Heart right ventricle (tissue), 16 donors: ENCODE measurements at regions not wholly inside any gene's neighbourhood (a gene's known extent, or its start where the extent isn't known, plus 50 kb on each side); places are given as distances from the start of the nearest gene placed in this dataset.

Source experiments
- ATAC-seq, 8 donors: fragments of 200-7000 bp; cut with Tn5 transposase; one replicate each; pipeline ENCODE4 v1.9.1; 2020; ENCODE audit warnings: mild to moderate bottlenecking in 8 of 8, moderate library complexity in 8 of 8, moderate number of reproducible peaks in 1 of 8
- DNase-seq, 2 donors: peaks; one replicate each; pipeline ENCODE4 v3.0.0-alpha.2; 2020
- H3K27ac ChIP-seq, 10 donors: fragments of 200-600 bp; sonication (generic) in 2 of 10; one replicate each; pipeline versions ENCODE4 v1.5.0 to v1.8.0; 2020 to 2022; ENCODE audit warnings: mild to moderate bottlenecking in 3 of 10
- H3K27me3 ChIP-seq, 7 donors: fragments of 200-600 bp; one replicate each; pipeline ENCODE4 v1.8.0; 2021 to 2022; ENCODE audit warnings: mild to moderate bottlenecking in 2 of 7
- H3K36me3 ChIP-seq, 9 donors: fragments of 200-600 bp; sonication (generic) in 1 of 9; one replicate each; pipeline versions ENCODE4 v1.5.0 to v1.8.0; 2020 to 2022; ENCODE audit warnings: mild to moderate bottlenecking in 2 of 9
- H3K4me1 ChIP-seq, 9 donors: fragments of 200-600 bp; sonication (generic) in 1 of 9; one replicate each; pipeline versions ENCODE4 v1.5.0 to v1.8.0; 2020 to 2022; ENCODE audit warnings: mild to moderate bottlenecking in 4 of 9
- H3K4me3 ChIP-seq, 10 donors: fragments of 200-600 bp; sonication (generic) in 2 of 10; one replicate each; pipeline versions ENCODE4 v1.5.0 to v1.8.0; 2020 to 2022; ENCODE audit warnings: mild to moderate bottlenecking in 7 of 10, moderate library complexity in 2 of 10
- H3K9me3 ChIP-seq, 11 donors: fragments of 200-600 bp in 10 of 11; sonication (generic) in 2 of 11; one replicate each; pipeline versions ENCODE4 v1.5.0 to v1.8.0; 2013 to 2022; ENCODE audit warnings: mild to moderate bottlenecking in 2 of 11, control low read depth in 1 of 11, moderate library complexity in 1 of 11
- WGBS, 2 donors: extraction: QIAGEN DNeasy Blood & Tissue Kit; methylation state at CpG; one replicate each; pipeline ENCODE4 v1.1.7; 2013; ENCODE audit warnings: inconsistent platforms in 1 of 2; 5-methylcytosine and 5-hydroxymethylcytosine counted together
- intact Hi-C, 10 donors: fragments of 100-400 bp; cut with DNase I; formaldehyde crosslinking; loops; one replicate each; pipeline versions ENCODE4 v1.11.1 to v1.14.2; 2022
- TF ChIP-seq, protein P1 (sequence below), 9 donors: fragments of 200-600 bp; sonication (generic) in 2 of 9; IDR thresholded peaks; one replicate each; pipeline versions ENCODE4 v1.5.0 to v1.8.0; 2021 to 2022; ENCODE audit warnings: antibody characterized with exemption in 9 of 9, mild to moderate bottlenecking in 5 of 9, moderate library complexity in 1 of 9
- donor health status: Arrhythmogenic right ventricular cardiomyopathy.
- donor health status: ischemic (EF 13 %, LVEDD 7.1; RV severe dilation, severe dysfunction).
- donor health status: healthy with polysubstance abuse.
- donor health status: DM: no; HTN: yes; CAD: no.
- donor health status: DM: no; HTN: no; CAD: no.
- donor health status: ischemic (EF 25% LVEDD 6.9; RV normal size, moderate dysfunction).
- donor health status: ischemic (EF 25% LVEDD 5.7; RV mildly dilated, moderate dysfunction).
- donor health status: healthy.
- donor health status: DM: yes; HTN: yes; CAD: no.
- donor health status: Ischemic cardiomyopathy.
- donor health status: ischemic (EF 35%, LVEDD 5.7; RV mildly dilated, moderate dysfunction).
- donor health status: nonischemic (EF 11% LVEDD 7.7; RV severe dilation, severe dysfunction).
- donor health status: DM: yes; HTN: yes; CAD: no.
- donor health status: PGD.
- donor health status: ischemic (EF 29% LVEDD 5.4; RV normal size, mild dysfunction).
- donor health status: nonischemic (EF 23%, LVEDD 6.1; RV moderate dilation, normal function).

DNA sequence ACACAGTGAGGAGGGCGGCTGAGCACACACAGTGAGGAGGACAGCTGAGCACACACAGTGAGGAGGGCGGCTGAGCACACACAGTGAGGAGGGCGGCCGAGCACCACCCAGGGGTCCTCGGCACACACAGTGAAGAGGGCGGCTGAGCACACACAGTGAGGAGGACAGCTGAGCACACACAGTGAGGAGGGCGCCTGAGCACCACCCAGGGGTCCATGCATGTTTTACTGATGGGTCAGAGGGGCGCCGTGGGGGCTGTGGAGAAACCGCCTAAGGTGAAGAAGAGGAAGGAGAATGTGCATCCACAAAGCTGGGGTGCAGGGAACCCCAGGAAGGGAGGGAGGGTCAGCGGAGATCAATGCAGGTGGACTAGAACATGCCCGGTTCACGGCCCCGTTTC, 461.8 kb downstream of the BRD1 start:
- 73 to 78% methylated on average over 14 of the region's 14 CpGs for WGBS, 2 donors
- intact Hi-C loops: no loop called here
- no peak for DNase-seq
- Histone ChIP-seq H3K27ac (no peak overlapping the region), H3K4me3 (no peak overlapping the region), H3K4me1 (no peaks in the 10 kb centered on the region), H3K9me3 (peaks cover 0 to 2% (median 0%) of the 10 kb centered on the region in 11 donors), H3K27me3 (peaks cover 0 to 44% (median 20%) of the 10 kb centered on the region in 7 donors), H3K36me3 (no peaks in the 10 kb centered on the region)
- ATAC-seq: no peak
- TF ChIP-seq, protein P1, sequence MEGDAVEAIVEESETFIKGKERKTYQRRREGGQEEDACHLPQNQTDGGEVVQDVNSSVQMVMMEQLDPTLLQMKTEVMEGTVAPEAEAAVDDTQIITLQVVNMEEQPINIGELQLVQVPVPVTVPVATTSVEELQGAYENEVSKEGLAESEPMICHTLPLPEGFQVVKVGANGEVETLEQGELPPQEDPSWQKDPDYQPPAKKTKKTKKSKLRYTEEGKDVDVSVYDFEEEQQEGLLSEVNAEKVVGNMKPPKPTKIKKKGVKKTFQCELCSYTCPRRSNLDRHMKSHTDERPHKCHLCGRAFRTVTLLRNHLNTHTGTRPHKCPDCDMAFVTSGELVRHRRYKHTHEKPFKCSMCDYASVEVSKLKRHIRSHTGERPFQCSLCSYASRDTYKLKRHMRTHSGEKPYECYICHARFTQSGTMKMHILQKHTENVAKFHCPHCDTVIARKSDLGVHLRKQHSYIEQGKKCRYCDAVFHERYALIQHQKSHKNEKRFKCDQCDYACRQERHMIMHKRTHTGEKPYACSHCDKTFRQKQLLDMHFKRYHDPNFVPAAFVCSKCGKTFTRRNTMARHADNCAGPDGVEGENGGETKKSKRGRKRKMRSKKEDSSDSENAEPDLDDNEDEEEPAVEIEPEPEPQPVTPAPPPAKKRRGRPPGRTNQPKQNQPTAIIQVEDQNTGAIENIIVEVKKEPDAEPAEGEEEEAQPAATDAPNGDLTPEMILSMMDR (IDR thresholded peaks at IDR 0.05): no peak

DNA sequence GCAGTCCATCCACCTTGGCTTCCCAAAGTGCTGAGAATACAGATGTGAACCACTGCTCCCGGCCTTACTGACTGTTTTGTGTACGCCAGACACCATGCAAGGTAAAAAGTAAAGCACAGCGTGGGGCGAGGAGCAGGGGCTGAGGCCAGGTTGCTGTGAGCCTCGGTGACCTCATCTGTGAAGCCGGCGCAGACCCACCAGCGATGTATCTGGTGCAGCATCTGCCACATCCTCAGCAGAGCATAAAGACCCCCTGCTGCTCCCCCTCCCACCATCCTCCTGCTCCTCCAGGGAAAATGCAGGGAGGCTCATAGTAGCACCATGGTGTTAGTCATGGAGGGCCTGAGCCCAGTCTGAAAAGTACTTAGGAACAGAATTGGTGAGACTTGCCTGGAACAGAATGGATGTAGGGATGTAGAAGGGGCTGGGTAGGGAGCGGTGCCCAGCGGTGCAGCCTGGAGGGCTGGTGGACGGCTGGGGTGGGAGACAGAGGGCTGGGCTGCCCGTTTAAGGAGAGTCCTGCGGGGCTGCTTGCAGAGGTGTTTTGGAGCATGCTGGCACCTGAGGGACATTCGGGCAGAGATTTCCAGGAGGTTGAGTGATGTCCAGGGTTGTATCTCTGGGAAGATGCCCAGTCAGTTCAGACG, 462.4 kb downstream of the BRD1 start:
- H3K4me3 ChIP-seq: no peak overlapping the region
- 88 to 89% methylated on average over 15 of the region's 15 CpGs for WGBS, 2 donors
- intact Hi-C loops: no loop called here
- no peaks in the 10 kb centered on the region for H3K4me1 ChIP-seq
- no peak overlapping the region for H3K27ac ChIP-seq
- no peaks in the 10 kb centered on the region for H3K36me3 ChIP-seq
- H3K9me3 ChIP-seq: peaks cover 0 to 7% (median 0%) of the 10 kb centered on the region in 11 donors
- peaks cover 0 to 38% (median 20%) of the 10 kb centered on the region in 7 donors for H3K27me3 ChIP-seq
- DNase-seq (no peak), ATAC-seq (no peak)
- TF ChIP-seq, protein P1 (IDR thresholded peaks at IDR 0.05): no peak

DNA sequence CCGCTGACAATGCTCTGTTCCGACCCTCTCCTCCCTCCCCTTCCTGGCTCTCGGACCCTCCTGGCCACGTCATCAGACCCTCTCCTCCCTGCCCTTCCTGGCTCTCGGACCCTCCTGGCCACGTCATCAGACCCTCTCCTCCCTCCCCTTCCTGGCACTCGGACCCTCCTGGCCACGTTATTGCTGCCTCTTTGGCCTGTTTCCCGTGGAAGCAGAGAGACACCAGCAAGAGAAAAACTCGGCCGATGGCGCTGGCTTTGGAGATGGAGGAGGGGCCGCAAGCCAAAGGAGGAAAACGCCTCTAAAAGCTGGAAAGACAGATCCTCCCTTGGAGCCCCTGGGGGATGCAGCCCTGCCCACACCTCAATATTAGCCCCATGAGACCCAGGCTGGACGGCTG, 463.3 kb downstream of the BRD1 start:
- intact Hi-C loops: no loop called here
- WGBS, 2 donors: 71 to 74% methylated on average over 15 of the region's 15 CpGs
- no peak for ATAC-seq
- Histone ChIP-seq H3K27ac (no peak overlapping the region), H3K27me3 (peaks cover 0 to 31% (median 14%) of the 10 kb centered on the region in 7 donors), H3K9me3 (peaks cover 0 to 7% (median 0%) of the 10 kb centered on the region in 11 donors), H3K4me1 (no peaks in the 10 kb centered on the region), H3K4me3 (no peak overlapping the region), H3K36me3 (no peaks in the 10 kb centered on the region)
- no peak for DNase-seq
- TF ChIP-seq, protein P1 (IDR thresholded peaks at IDR 0.05): no peak

DNA sequence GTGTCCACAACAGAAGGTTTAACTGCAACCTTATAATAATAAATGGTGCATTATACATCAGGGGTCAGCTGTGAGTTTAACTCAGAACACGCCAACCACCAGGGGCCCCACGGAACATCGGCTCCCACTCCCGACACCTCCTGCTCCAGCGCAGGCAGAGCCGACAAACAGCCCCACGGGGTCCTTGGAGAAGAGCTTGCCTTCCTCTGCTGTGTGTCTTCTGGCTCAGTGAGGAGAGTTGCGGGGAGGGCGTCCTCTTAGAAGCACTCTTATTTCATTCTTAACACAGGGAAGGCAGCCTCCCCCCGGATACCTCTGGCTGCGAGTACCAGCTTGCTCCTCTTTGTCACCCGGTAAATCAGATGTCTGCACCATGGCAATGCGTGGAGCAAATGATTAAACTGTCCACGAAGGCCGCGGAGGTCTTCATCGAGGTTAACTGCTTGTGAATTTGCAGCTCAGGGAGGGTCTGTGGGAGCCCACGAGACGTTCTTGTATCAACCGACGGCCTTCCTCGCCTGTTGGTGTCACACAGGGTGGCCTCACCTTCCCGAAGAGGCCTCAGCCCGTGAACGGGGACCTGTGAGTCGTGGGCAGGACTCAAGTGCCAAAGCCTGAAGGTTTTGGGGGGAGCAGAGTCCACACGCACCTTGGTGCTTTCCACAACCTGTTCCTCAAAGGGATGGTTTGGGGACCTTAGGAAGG, 464.0 kb downstream of the BRD1 start:
- DNase-seq: no peak
- WGBS, 2 donors: 87 to 89% methylated on average over 27 of the region's 27 CpGs
- intact Hi-C loops: no loop called here
- Histone ChIP-seq H3K4me3 (no peak overlapping the region), H3K27me3 (peaks cover 0 to 29% (median 9%) of the 10 kb centered on the region in 7 donors), H3K36me3 (no peaks in the 10 kb centered on the region), H3K27ac (no peak overlapping the region), H3K4me1 (no peaks in the 10 kb centered on the region), H3K9me3 (peaks cover 0 to 7% (median 0%) of the 10 kb centered on the region in 11 donors)
- no peak for ATAC-seq
- TF ChIP-seq, protein P1 (IDR thresholded peaks at IDR 0.05): no peak
